Activated naive CD8-positive, alpha-beta T cell treated with anti-CD3 and anti-CD28 coated beads for 36 hours (primary cell): ENCODE measurements at regions not wholly inside any gene's neighbourhood (a gene's known extent, or its start where the extent isn't known, plus 50 kb on each side); places are given as distances from the start of the nearest gene placed in this dataset.
"Not testable (repeated sequence)": the region's sequence is repeated elsewhere in the genome, so short reads cannot be mapped to it uniquely, and the experiment has no call there.

ENCODE experiments used
- DNase-seq: peaks from one replicate; pipeline ENCODE4 v3.0.0; 2021
- H3K27ac Mint-ChIP-seq: one replicate; pipeline ENCODE4 v1.8.0; 2022; ENCODE audit warnings: mild to moderate bottlenecking, moderate library complexity, mixed read lengths
- H3K27me3 Mint-ChIP-seq: one replicate; pipeline ENCODE4 v1.8.0; 2022; ENCODE audit warnings: mild to moderate bottlenecking, mixed read lengths
- H3K36me3 Mint-ChIP-seq: one replicate; pipeline ENCODE4 v1.8.0; 2021; ENCODE audit warnings: mild to moderate bottlenecking, mixed read lengths
- H3K4me1 Mint-ChIP-seq: one replicate; pipeline ENCODE4 v1.8.0; 2021; ENCODE audit warnings: mixed read lengths
- H3K4me3 Mint-ChIP-seq: one replicate; pipeline ENCODE4 v1.8.0; 2022; ENCODE audit warnings: mild to moderate bottlenecking, moderate library complexity, mixed read lengths
- H3K9me3 Mint-ChIP-seq: one replicate; pipeline ENCODE4 v1.8.0; 2022; ENCODE audit warnings: mixed read lengths

DNA sequence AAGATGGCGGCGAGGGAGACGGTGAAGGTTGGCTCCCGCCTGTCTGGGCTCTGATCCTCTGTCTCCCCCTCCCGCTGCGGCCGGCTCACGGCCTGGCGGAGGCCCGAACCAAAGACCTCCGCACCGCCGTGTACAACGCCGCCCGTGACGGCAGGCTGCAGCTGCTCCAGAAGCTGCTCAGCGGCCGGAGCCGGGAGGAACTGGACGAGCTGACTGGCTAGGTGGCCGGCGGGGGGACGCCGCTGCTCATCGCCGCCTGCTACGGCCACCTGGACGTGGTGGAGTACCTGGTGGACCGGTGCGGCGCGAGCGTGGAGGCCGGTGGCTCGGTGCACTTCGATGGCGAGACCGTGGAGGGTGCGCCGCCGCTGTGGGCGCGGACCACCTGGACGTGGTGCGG lies 516.5 kb downstream of the TUBA3C start:
- not testable (repeated sequence) for H3K9me3 Mint-ChIP-seq, H3K27me3 Mint-ChIP-seq, H3K36me3 Mint-ChIP-seq, H3K27ac Mint-ChIP-seq, H3K4me3 Mint-ChIP-seq, DNase-seq, H3K4me1 Mint-ChIP-seq

DNA sequence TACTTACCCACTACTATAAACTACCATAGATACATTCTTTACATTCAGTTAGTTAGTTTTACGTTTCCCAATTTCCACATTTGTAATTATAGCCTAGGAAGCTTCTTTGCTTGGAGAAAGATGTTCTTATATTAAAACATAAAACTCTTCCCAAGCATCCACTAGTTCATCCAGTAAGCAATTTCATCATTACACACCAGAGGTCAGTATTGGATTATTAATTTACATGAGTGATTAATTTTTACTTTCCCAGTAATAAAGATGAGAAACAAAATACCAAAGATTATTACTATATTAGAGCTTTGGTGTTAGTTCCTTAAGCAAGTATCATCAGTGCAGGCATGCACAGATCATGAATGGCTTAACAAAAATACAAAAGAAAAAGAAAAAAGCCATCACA lies 518.4 kb downstream of the TUBA3C start:
- not testable (repeated sequence) for H3K9me3 Mint-ChIP-seq, H3K27me3 Mint-ChIP-seq, H3K36me3 Mint-ChIP-seq, H3K27ac Mint-ChIP-seq, H3K4me3 Mint-ChIP-seq, H3K4me1 Mint-ChIP-seq, DNase-seq

DNA sequence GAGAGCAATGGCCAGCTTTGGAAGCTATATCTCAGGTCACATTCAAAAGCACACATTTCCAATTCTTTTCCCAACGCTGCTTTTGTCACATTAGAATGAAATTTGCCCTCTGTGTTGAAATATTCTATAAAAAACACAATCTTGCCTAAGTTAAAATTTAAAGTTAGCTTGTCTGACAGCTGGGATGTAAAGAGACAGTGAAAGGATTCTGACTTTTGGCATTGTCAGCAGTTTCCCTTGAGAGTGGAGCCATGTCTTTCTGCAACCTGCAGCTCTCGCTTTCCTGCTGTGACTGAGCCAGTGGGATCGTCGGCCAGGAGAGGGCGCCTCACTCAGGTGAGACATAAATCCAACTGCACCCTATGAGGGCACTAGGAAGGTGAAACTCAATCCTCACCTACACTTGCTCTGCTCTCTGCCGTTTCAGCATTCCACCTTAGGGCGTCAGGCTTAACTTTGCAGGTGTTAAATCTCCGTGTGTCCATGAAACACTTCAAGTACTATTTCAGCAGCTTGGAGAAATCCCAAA lies 537.9 kb downstream of the TUBA3C start:
- DNase-seq, result peak; percentile 19
- H3K4me3 Mint-ChIP-seq, H3K27ac Mint-ChIP-seq, H3K9me3 Mint-ChIP-seq, H3K27me3 Mint-ChIP-seq, H3K36me3 Mint-ChIP-seq, H3K4me1 Mint-ChIP-seq: not testable (repeated sequence)

DNA sequence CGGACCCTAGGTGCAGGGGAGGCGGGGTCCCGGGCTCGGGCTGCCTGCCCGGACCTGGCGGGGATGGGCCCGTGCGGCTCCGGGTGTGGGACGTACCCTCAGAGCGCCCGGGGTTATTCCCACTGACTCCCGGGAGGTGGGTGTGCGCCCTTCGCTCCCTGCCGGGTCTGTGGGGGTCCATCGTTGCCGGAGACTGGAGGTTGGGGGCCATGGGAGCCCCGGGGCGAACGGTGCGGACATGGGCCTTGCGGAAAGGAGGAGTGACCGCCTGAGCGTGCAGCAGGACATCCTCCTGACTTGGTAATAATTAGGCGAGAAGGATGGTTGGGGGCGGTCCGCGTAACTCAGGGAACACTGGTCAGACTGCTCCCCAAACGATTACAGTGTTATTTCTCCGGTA lies 552.7 kb downstream of the TUBA3C start:
- H3K9me3 Mint-ChIP-seq, H3K36me3 Mint-ChIP-seq, H3K4me1 Mint-ChIP-seq, H3K4me3 Mint-ChIP-seq, DNase-seq, H3K27ac Mint-ChIP-seq, H3K27me3 Mint-ChIP-seq: not testable (repeated sequence)

DNA sequence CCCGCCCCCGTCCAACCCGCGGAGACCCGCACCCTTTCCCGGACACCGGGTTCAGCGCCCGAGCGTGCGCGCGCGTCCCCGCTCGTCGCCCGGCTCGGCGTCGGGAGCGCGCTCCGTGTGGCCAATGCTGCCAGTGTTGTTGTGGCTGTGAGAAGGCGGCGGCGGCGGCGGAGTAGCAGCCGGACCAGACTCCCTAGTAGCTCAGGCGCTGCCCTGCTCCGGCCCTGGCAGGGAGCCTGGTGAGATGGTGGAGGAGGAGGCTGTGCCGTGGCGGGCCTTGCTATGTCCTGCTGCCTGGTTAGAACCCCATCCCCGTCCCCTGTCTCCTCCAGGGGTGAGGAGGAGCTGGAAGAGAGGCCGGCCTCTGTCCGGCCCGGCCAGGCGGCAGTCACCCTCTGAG lies 553.2 kb downstream of the TUBA3C start:
- DNase-seq, result no peak
- Mint-ChIP-seq H3K27me3 (no peaks in the 10 kb centered on the region), H3K4me3 (no peak overlapping the region), H3K4me1 (no peaks in the 10 kb centered on the region), H3K27ac (no peak overlapping the region), H3K9me3 (peaks cover 6% of the 10 kb centered on the region), H3K36me3 (no peaks in the 10 kb centered on the region)

GRCh38 chr13:18624061-18624460 lies 557.6 kb downstream of the TUBA3C start:
- not testable (repeated sequence) for H3K27me3 Mint-ChIP-seq, H3K4me3 Mint-ChIP-seq, H3K9me3 Mint-ChIP-seq, H3K4me1 Mint-ChIP-seq, DNase-seq, H3K36me3 Mint-ChIP-seq, H3K27ac Mint-ChIP-seq

GRCh38 chr13:18618442-18618841 lies 563.2 kb downstream of the TUBA3C start:
- H3K36me3 Mint-ChIP-seq, DNase-seq, H3K4me1 Mint-ChIP-seq, H3K27me3 Mint-ChIP-seq, H3K9me3 Mint-ChIP-seq, H3K4me3 Mint-ChIP-seq, H3K27ac Mint-ChIP-seq: not testable (repeated sequence)

DNA sequence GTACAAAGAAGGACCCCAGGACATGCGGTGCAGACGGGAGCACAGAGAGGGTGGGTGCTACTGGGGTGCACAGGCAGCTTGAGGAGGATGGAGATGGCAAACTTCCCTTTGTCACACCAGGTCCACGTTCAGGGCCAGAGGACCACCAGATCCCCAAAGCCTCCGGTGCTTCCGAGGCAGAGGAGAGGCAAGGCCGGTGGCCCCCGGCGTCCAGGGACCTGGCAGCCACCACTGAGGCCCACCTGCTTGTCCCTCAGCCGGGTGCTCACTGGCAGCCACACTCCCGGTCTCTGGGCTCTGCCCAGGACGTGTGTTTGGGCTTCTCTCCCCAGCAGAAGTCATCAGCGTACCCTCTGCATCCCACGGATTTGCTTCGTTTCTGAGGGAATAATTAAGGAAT lies 571.1 kb downstream of the TUBA3C start:
- H3K27ac Mint-ChIP-seq, H3K4me1 Mint-ChIP-seq, H3K4me3 Mint-ChIP-seq, H3K9me3 Mint-ChIP-seq, H3K27me3 Mint-ChIP-seq, DNase-seq, H3K36me3 Mint-ChIP-seq: not testable (repeated sequence)

- DNase-seq, H3K4me3 Mint-ChIP-seq, H3K27ac Mint-ChIP-seq, H3K9me3 Mint-ChIP-seq, H3K36me3 Mint-ChIP-seq, H3K27me3 Mint-ChIP-seq, H3K4me1 Mint-ChIP-seq: not testable (repeated sequence)
These were observed 572.3 kb downstream of the TUBA3C start for GRCh38 chr13:18609371-18609770.

- not testable (repeated sequence) for DNase-seq, H3K9me3 Mint-ChIP-seq, H3K4me3 Mint-ChIP-seq, H3K27ac Mint-ChIP-seq, H3K27me3 Mint-ChIP-seq, H3K4me1 Mint-ChIP-seq, H3K36me3 Mint-ChIP-seq
These were observed 572.8 kb downstream of the TUBA3C start for GRCh38 chr13:18608851-18609250.

GRCh38 chr13:18600366-18600765 lies 581.3 kb downstream of the TUBA3C start:
- not testable (repeated sequence) for H3K36me3 Mint-ChIP-seq, DNase-seq, H3K27ac Mint-ChIP-seq

DNA sequence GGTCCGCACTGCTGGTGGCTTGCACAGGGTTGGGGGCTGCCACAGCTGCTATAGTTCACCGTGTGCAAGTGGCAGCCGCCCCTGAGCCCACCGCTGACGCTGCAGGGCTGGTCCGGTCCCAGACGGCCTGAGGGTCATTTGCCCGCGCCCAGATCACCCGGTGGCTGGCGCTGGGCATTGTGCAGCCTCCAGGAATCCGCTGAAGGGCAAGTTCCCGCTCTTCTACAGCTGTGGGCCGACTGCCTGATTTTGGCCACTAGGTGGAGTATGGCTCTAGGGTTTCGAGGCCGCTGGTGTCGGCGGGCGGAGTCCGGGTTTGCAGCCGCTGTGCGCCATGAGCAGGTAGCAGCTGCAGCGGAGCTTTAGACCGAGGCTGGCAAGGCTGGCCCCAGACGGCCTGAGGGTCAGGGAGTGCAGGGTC lies 581.8 kb downstream of the TUBA3C start:
- H3K36me3 Mint-ChIP-seq, H3K9me3 Mint-ChIP-seq, H3K27me3 Mint-ChIP-seq, H3K4me3 Mint-ChIP-seq, H3K27ac Mint-ChIP-seq, H3K4me1 Mint-ChIP-seq: not testable (repeated sequence)
- DNase-seq, result peak; percentile 6

More at GRCh38 chr13:18600366-18600765, 581.3 kb downstream of the TUBA3C start:
- H3K27me3 Mint-ChIP-seq, H3K4me3 Mint-ChIP-seq, H3K4me1 Mint-ChIP-seq, H3K9me3 Mint-ChIP-seq: not testable (repeated sequence)

- H3K9me3 Mint-ChIP-seq, H3K4me3 Mint-ChIP-seq, H3K27ac Mint-ChIP-seq: not testable (repeated sequence)
These were observed 583.1 kb downstream of the TUBA3C start for GRCh38 chr13:18598543-18598942.

GRCh38 chr13:18597940-18598339 lies 583.7 kb downstream of the TUBA3C start:
- H3K9me3 Mint-ChIP-seq, H3K4me1 Mint-ChIP-seq, H3K27ac Mint-ChIP-seq, H3K4me3 Mint-ChIP-seq, H3K27me3 Mint-ChIP-seq, H3K36me3 Mint-ChIP-seq, DNase-seq: not testable (repeated sequence)

More at GRCh38 chr13:18598543-18598942, 583.1 kb downstream of the TUBA3C start:
- H3K27me3 Mint-ChIP-seq, DNase-seq, H3K36me3 Mint-ChIP-seq, H3K4me1 Mint-ChIP-seq: not testable (repeated sequence)

DNA sequence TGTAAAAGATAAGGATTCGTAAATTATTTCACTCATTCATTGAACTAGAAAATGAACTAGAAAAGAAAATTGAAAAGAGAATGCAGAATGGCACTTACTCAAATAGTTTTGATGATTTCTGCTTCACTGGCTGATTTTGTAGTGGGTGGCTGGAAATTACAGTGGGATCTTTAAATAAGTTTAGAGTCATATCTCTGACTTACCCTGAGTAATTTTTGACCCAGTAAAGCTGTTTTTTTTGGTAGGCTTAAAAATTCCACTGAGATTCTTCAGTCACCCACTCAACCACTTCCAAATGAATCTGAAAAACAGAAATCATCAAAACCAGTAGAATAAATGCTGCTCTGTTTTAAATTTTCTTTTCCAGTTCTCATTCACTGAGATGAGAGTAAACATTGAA lies 604.5 kb downstream of the TUBA3C start:
- H3K9me3 Mint-ChIP-seq, H3K27ac Mint-ChIP-seq, H3K36me3 Mint-ChIP-seq, H3K27me3 Mint-ChIP-seq, DNase-seq, H3K4me3 Mint-ChIP-seq, H3K4me1 Mint-ChIP-seq: not testable (repeated sequence)

- H3K27me3 Mint-ChIP-seq, H3K4me3 Mint-ChIP-seq, H3K36me3 Mint-ChIP-seq, DNase-seq, H3K4me1 Mint-ChIP-seq, H3K9me3 Mint-ChIP-seq, H3K27ac Mint-ChIP-seq: not testable (repeated sequence)
These were observed 613.7 kb downstream of the TUBA3C start for GRCh38 chr13:18567890-18568289.
